Pulmonary artery endothelial cell (primary cell): ENCODE measurements at regions not wholly inside any gene's neighbourhood (a gene's known extent, or its start where the extent isn't known, plus 50 kb on each side); places are given as distances from the start of the nearest gene placed in this dataset.

Experiments used
- DNase-seq: peaks from one replicate; pipeline ENCODE4 v3.0.0-alpha.2; 2011; ENCODE audit warnings: low read depth, low spot score

GRCh38 chr3:72262736-72263135 is 477.8 kb upstream of the PROK2 start:
- DNase-seq: no peak

- no peak for DNase-seq
These were observed 476.9 kb upstream of the PROK2 start for GRCh38 chr3:72261566-72262564.

GRCh38 chr3:72260588-72260910 is 475.6 kb upstream of the PROK2 start:
- DNase-seq: no peak

GRCh38 chr3:72259755-72260587 is 475.0 kb upstream of the PROK2 start:
- no peak for DNase-seq

GRCh38 chr3:72258361-72259141 is 473.6 kb upstream of the PROK2 start:
- no peak for DNase-seq

GRCh38 chr3:72257738-72258137 is 472.8 kb upstream of the PROK2 start:
- DNase-seq: no peak

- no peak for DNase-seq
These were observed 472.3 kb upstream of the PROK2 start for GRCh38 chr3:72257203-72257602.

GRCh38 chr3:72256716-72257115 is 471.8 kb upstream of the PROK2 start:
- no peak for DNase-seq

- DNase-seq: no peak
These were observed 471.0 kb upstream of the PROK2 start for GRCh38 chr3:72255791-72256559.

- no peak for DNase-seq
These were observed 470.2 kb upstream of the PROK2 start for GRCh38 chr3:72255191-72255590.

GRCh38 chr3:72254483-72254882 is 469.5 kb upstream of the PROK2 start:
- no peak for DNase-seq

- DNase-seq: no peak
These were observed 465.8 kb upstream of the PROK2 start for GRCh38 chr3:72250725-72251124.

GRCh38 chr3:72248869-72249268 is 463.9 kb upstream of the PROK2 start:
- DNase-seq: no peak

GRCh38 chr3:72248389-72248761 is 463.4 kb upstream of the PROK2 start:
- no peak for DNase-seq

GRCh38 chr3:72247645-72248388 is 462.9 kb upstream of the PROK2 start:
- DNase-seq: no peak

GRCh38 chr3:72247126-72247525 is 462.2 kb upstream of the PROK2 start:
- DNase-seq: no peak

GRCh38 chr3:72246685-72247084 is 461.7 kb upstream of the PROK2 start:
- no peak for DNase-seq

GRCh38 chr3:72245183-72245811 is 460.3 kb upstream of the PROK2 start:
- DNase-seq: no peak

GRCh38 chr3:72244396-72244795 is 459.4 kb upstream of the PROK2 start:
- no peak for DNase-seq

- DNase-seq: no peak
These were observed 457.4 kb upstream of the PROK2 start for GRCh38 chr3:72242326-72242725.
